HepG2 (cell line): ENCODE measurements at regions not wholly inside any gene's neighbourhood (a gene's known extent, or its start where the extent isn't known, plus 50 kb on each side); places are given as distances from the start of the nearest gene placed in this dataset.

Experiments used
- ATF7 ChIP-seq, 2 experiments: fragments of 450-650 bp in 1 of 2; sonication (generic) in 1 of 2; formaldehyde crosslinking in 1 of 2; IDR thresholded peaks; 2 replicates each; pipeline versions ENCODE4 v1.4.0 to v1.6.1; 2016 to 2020; ENCODE audit warnings: antibody characterized with exemption in 1 of 2, mild to moderate bottlenecking in 1 of 2, missing genetic modification reagents in 1 of 2
- KMT2B ChIP-seq: IDR thresholded peaks from 2 replicates; pipeline ENCODE4 v1.6.1; 2016; ENCODE audit warnings: missing genetic modification reagents, missing compliant biosample characterization
- MAZ ChIP-seq, 2 experiments: sonication (generic) in 1 of 2; formaldehyde crosslinking in 1 of 2; IDR thresholded peaks; 2 replicates each; pipeline versions ENCODE4 v1.5.0 to v1.6.1; 2012 to 2020; ENCODE audit warnings: low read depth in 2 of 2, mild to moderate bottlenecking in 2 of 2, borderline replicate concordance in 1 of 2, improper control_type of control experiment in 1 of 2, low read length in 1 of 2, missing genetic modification reagents in 1 of 2, moderate library complexity in 1 of 2
- NFIB ChIP-seq: sonication (generic); formaldehyde crosslinking; IDR thresholded peaks from 2 replicates; pipeline ENCODE4 v1.9.0; 2021; ENCODE audit warnings: missing genetic modification reagents, mild to moderate bottlenecking, borderline replicate concordance
- SIN3B ChIP-seq: fragments of 150-350 bp; IDR thresholded peaks from 2 replicates; pipeline ENCODE4 v1.6.1; 2014; ENCODE audit warnings: low read length
- ZNF558 ChIP-seq: sonication (generic); formaldehyde crosslinking; IDR thresholded peaks from 2 replicates; pipeline ENCODE4 v1.9.0; 2022; ENCODE audit warnings: mild to moderate bottlenecking, missing genetic modification reagents, borderline replicate concordance
- TF ChIP-seq, protein P1 (sequence below): sonication (generic); formaldehyde crosslinking; IDR thresholded peaks from 2 replicates; pipeline ENCODE4 v1.8.0; 2022; ENCODE audit warnings: mild to moderate bottlenecking, missing genetic modification reagents
- TF ChIP-seq, protein P2 (sequence below): sonication (generic); formaldehyde crosslinking; IDR thresholded peaks from 2 replicates; pipeline ENCODE4 v1.4.0; 2020; ENCODE audit warnings: missing genetic modification reagents
- TF ChIP-seq, protein P3 (sequence below): sonication (generic); formaldehyde crosslinking; conservative IDR thresholded peaks from 2 replicates; pipeline ENCODE4 v1.4.0; 2020; ENCODE audit warnings: missing genetic modification reagents

DNA sequence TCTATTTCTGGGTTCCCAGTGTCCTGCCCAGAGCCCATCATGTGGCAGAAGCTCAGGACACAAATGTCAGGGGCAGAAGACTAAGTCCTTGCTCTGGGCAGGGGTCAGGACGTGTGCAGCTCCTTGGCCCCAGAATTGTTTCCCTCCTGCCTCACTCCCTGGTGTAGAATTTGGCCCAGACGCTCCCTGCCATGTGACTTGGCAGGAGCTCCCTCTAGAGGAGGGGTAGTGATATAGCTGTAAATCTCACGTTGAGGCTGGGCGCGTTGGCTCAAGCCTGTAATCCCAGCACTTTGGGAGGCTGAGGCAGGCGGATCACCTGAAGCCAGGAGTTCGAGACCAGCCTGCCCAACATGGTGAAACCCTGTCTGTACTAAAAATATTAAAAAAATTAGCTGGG is 91.2 kb downstream of the UBIAD1 start (continued):
- TF ChIP-seq, protein P1, sequence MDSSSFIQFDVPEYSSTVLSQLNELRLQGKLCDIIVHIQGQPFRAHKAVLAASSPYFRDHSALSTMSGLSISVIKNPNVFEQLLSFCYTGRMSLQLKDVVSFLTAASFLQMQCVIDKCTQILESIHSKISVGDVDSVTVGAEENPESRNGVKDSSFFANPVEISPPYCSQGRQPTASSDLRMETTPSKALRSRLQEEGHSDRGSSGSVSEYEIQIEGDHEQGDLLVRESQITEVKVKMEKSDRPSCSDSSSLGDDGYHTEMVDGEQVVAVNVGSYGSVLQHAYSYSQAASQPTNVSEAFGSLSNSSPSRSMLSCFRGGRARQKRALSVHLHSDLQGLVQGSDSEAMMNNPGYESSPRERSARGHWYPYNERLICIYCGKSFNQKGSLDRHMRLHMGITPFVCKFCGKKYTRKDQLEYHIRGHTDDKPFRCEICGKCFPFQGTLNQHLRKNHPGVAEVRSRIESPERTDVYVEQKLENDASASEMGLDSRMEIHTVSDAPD (CRISPR knock-in tag): no peak
- TF ChIP-seq MAZ (IDR thresholded peaks at IDR 0.05; ENCODE audit: borderline replicate concordance, low read depth, low read length): no peak
- no peak for TF ChIP-seq MAZ (CRISPR knock-in tag; IDR thresholded peaks at IDR 0.05; ENCODE audit: low read depth)
- TF ChIP-seq NFIB: no peak
- TF ChIP-seq SIN3B: no peak
- TF ChIP-seq, protein P2, sequence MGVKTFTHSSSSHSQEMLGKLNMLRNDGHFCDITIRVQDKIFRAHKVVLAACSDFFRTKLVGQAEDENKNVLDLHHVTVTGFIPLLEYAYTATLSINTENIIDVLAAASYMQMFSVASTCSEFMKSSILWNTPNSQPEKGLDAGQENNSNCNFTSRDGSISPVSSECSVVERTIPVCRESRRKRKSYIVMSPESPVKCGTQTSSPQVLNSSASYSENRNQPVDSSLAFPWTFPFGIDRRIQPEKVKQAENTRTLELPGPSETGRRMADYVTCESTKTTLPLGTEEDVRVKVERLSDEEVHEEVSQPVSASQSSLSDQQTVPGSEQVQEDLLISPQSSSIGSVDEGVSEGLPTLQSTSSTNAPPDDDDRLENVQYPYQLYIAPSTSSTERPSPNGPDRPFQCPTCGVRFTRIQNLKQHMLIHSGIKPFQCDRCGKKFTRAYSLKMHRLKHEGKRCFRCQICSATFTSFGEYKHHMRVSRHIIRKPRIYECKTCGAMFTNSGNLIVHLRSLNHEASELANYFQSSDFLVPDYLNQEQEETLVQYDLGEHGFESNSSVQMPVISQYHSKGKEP (CRISPR knock-in tag): no peak
- TF ChIP-seq, protein P3, sequence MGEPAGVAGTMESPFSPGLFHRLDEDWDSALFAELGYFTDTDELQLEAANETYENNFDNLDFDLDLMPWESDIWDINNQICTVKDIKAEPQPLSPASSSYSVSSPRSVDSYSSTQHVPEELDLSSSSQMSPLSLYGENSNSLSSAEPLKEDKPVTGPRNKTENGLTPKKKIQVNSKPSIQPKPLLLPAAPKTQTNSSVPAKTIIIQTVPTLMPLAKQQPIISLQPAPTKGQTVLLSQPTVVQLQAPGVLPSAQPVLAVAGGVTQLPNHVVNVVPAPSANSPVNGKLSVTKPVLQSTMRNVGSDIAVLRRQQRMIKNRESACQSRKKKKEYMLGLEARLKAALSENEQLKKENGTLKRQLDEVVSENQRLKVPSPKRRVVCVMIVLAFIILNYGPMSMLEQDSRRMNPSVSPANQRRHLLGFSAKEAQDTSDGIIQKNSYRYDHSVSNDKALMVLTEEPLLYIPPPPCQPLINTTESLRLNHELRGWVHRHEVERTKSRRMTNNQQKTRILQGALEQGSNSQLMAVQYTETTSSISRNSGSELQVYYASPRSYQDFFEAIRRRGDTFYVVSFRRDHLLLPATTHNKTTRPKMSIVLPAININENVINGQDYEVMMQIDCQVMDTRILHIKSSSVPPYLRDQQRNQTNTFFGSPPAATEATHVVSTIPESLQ: no peak
- TF ChIP-seq ZNF558 (CRISPR knock-in tag): no peak
- TF ChIP-seq ATF7 (IDR thresholded peaks at IDR 0.05): no peak
- TF ChIP-seq ATF7 (CRISPR knock-in tag; IDR thresholded peaks at IDR 0.05): no peak
- TF ChIP-seq KMT2B: no peak
